Trophoblast cell (in vitro differentiated cells and primary cell): ENCODE measurements at regions not wholly inside any gene's neighbourhood (a gene's known extent, or its start where the extent isn't known, plus 50 kb on each side); places are given as distances from the start of the nearest gene placed in this dataset.

Experiments
- DNase-seq, 2 donors: peaks; one replicate each; pipeline ENCODE4 v3.0.0-alpha.2; 2016
- H2AFZ ChIP-seq: 2 replicates; pipeline ENCODE4 v1.6.1; 2013; ENCODE audit warnings: low read length, moderate library complexity, mild to moderate bottlenecking; ENCODE audit not compliant: insufficient read depth, poor library complexity
- H2AK5ac ChIP-seq: 2 replicates; pipeline ENCODE4 v1.6.1; 2013; ENCODE audit warnings: mild to moderate bottlenecking, low read length
- H2BK120ac ChIP-seq: 2 replicates; pipeline ENCODE4 v1.6.1; 2013; ENCODE audit warnings: low read length, mild to moderate bottlenecking, moderate library complexity; ENCODE audit not compliant: insufficient read depth, poor library complexity
- H2BK12ac ChIP-seq: 2 replicates; pipeline ENCODE4 v1.6.1; 2013; ENCODE audit warnings: mild to moderate bottlenecking, low read length, moderate library complexity
- H2BK5ac ChIP-seq: 2 replicates; pipeline ENCODE4 v1.6.1; 2013; ENCODE audit warnings: low read length, low read depth, moderate library complexity, mild to moderate bottlenecking; ENCODE audit not compliant: poor library complexity
- H3K14ac ChIP-seq: 2 replicates; pipeline ENCODE4 v1.6.1; 2013; ENCODE audit warnings: mild to moderate bottlenecking, low read length
- H3K18ac ChIP-seq: 2 replicates; pipeline ENCODE4 v1.6.1; 2013; ENCODE audit warnings: mild to moderate bottlenecking, low read length
- H3K23ac ChIP-seq: 2 replicates; pipeline ENCODE4 v1.6.1; 2013; ENCODE audit warnings: low read length
- H3K27ac ChIP-seq: 2 replicates; pipeline ENCODE4 v1.5.1; 2013; ENCODE audit warnings: low read depth, mild to moderate bottlenecking, inconsistent platforms, low read length, moderate library complexity
- H3K27me3 ChIP-seq: 2 replicates; pipeline ENCODE4 v1.6.1; 2013; ENCODE audit warnings: inconsistent platforms, mild to moderate bottlenecking, low read length, moderate library complexity; ENCODE audit not compliant: insufficient read depth
- H3K36me3 ChIP-seq, 2 experiments: 1 replicate in 1 of 2; 2 replicates in 1 of 2; pipeline ENCODE4 v1.6.1; 2013; ENCODE audit warnings: low read length in 2 of 2, mild to moderate bottlenecking in 2 of 2, moderate library complexity in 1 of 2; ENCODE audit not compliant: insufficient read depth in 2 of 2, control insufficient read depth in 1 of 2
- H3K4ac ChIP-seq: 2 replicates; pipeline ENCODE4 v1.6.1; 2013; ENCODE audit warnings: low read depth, mild to moderate bottlenecking, low read length, moderate library complexity
- H3K4me1 ChIP-seq, 2 experiments: 1 replicate in 1 of 2; 2 replicates in 1 of 2; pipeline ENCODE4 v1.6.1; 2013; ENCODE audit warnings: low read length in 2 of 2, mild to moderate bottlenecking in 2 of 2, moderate library complexity in 1 of 2; ENCODE audit not compliant: insufficient read depth in 2 of 2, control insufficient read depth in 1 of 2
- H3K4me2 ChIP-seq: 2 replicates; pipeline ENCODE4 v1.6.1; 2013; ENCODE audit warnings: inconsistent platforms, mild to moderate bottlenecking, low read length, moderate library complexity
- H3K4me3 ChIP-seq: 2 replicates; pipeline ENCODE4 v1.5.1; 2013; ENCODE audit warnings: mild to moderate bottlenecking, low read depth, low read length, inconsistent platforms
- H3K79me1 ChIP-seq: one replicate; pipeline ENCODE4 v1.6.1; 2013; ENCODE audit warnings: low read length
- H3K79me2 ChIP-seq: 2 replicates; pipeline ENCODE4 v1.6.1; 2013; ENCODE audit warnings: low read length, mild to moderate bottlenecking; ENCODE audit not compliant: control insufficient read depth, insufficient read depth, poor library complexity
- H3K9ac ChIP-seq: 2 replicates; pipeline ENCODE4 v1.6.1; 2013; ENCODE audit warnings: mild to moderate bottlenecking, low read length
- H3K9me3 ChIP-seq: 2 replicates; pipeline ENCODE4 v1.6.1; 2013; ENCODE audit warnings: low read depth, mild to moderate bottlenecking, control low read depth, inconsistent platforms, low read length; ENCODE audit not compliant: insufficient read depth
- H4K12ac ChIP-seq: 2 replicates; pipeline ENCODE4 v1.6.1; 2013; ENCODE audit warnings: low read depth, mild to moderate bottlenecking, low read length, moderate library complexity
- H4K8ac ChIP-seq: 2 replicates; pipeline ENCODE4 v1.6.1; 2013; ENCODE audit warnings: low read depth, mild to moderate bottlenecking, low read length, moderate library complexity
- H4K91ac ChIP-seq: one replicate; pipeline ENCODE4 v1.6.1; 2013; ENCODE audit warnings: low read depth, mild to moderate bottlenecking, low read length, moderate library complexity
- WGBS: extraction: QIAGEN DNeasy Blood & Tissue Kit; methylation state at CpG from one replicate; pipeline ENCODE4 v1.1.7; 2013; ENCODE audit warnings: missing lambda C conversion rate; ENCODE audit not compliant: insufficient read length, insufficient coverage; ENCODE audit errors: extremely low coverage; 5-methylcytosine and 5-hydroxymethylcytosine counted together

DNA sequence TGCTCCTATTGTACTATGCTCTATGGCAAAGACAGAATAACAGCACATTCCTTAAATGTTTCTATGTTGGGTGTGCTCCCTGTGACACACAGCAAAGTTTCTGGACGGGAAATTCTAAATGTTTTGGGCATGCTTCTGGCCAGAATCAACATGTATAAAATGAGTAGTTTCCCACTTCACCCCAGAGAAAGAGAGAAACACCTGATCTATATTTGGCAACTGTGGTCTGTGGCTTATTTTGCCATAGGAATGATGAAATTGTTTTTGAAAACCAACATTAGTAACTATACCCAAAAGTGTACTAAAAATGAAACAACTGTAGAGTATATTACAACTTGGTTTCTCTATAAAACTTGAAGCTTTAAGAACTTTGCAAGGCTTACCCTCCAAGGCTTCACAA is 89.1 kb downstream of the RAD51AP2 start:
- Histone ChIP-seq H3K79me2 (no peaks in the 10 kb centered on the region), H4K91ac (no peak overlapping the region), H4K12ac (no peak overlapping the region), H3K9ac (no peak overlapping the region), H3K36me3 (no peaks in the 10 kb centered on the region), H3K23ac (no peak overlapping the region), H2AK5ac (no peak overlapping the region), H2BK120ac (no peak overlapping the region), H3K27ac (no peak overlapping the region), H3K79me1 (no peaks in the 10 kb centered on the region), H4K8ac (no peak overlapping the region), H2BK5ac (no peak overlapping the region), H2BK12ac (no peak overlapping the region), H3K9me3 (no peaks in the 10 kb centered on the region), H3K14ac (no peak overlapping the region), H3K18ac (no peak overlapping the region), H3K27me3 (no peaks in the 10 kb centered on the region), H2AFZ (no peak overlapping the region), H3K4me2 (no peak overlapping the region), H3K4me3 (no peak overlapping the region), H3K4me1 (no peaks in the 10 kb centered on the region), H3K4ac (no peak overlapping the region)
- no CpG with 5 or more reads among the region's 1 CpG for WGBS
- DNase-seq, result peak in 1 of 2 donors; percentile 27

DNA sequence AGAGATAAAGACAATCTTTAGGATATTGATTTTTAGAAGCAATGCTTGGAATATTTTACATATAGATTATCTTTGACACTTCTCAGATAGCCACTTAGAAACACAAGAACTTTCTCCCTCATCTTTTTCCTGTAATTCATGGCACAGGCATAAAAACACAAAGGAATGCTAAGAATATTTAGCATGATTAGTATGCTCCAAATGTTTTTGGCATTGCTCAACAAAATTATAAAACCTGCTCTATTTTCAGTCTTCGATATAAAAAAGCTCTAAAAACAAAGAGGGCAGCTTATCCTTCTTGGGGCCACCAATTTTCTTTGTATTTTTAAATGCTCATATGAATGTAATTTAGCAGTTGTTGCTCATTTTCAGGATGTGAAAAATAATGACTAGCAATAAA is 90.8 kb downstream of the RAD51AP2 start:
- Histone ChIP-seq H4K8ac (no peak overlapping the region), H3K18ac (no peak overlapping the region), H3K4ac (no peak overlapping the region), H3K9ac (no peak overlapping the region), H3K36me3 (no peaks in the 10 kb centered on the region), H3K14ac (no peak overlapping the region), H3K79me2 (no peaks in the 10 kb centered on the region), H2BK5ac (no peak overlapping the region), H4K91ac (no peak overlapping the region), H3K4me3 (no peak overlapping the region), H3K9me3 (no peaks in the 10 kb centered on the region), H3K4me1 (no peaks in the 10 kb centered on the region), H3K4me2 (no peak overlapping the region), H3K27me3 (no peaks in the 10 kb centered on the region), H3K27ac (no peak overlapping the region), H4K12ac (no peak overlapping the region), H2BK120ac (no peak overlapping the region), H2AK5ac (no peak overlapping the region), H3K23ac (no peak overlapping the region), H2BK12ac (no peak overlapping the region), H2AFZ (no peak overlapping the region), H3K79me1 (no peaks in the 10 kb centered on the region)
- DNase-seq, result no peak
- WGBS, result no CpG with 5 or more reads among the region's 1 CpG

DNA sequence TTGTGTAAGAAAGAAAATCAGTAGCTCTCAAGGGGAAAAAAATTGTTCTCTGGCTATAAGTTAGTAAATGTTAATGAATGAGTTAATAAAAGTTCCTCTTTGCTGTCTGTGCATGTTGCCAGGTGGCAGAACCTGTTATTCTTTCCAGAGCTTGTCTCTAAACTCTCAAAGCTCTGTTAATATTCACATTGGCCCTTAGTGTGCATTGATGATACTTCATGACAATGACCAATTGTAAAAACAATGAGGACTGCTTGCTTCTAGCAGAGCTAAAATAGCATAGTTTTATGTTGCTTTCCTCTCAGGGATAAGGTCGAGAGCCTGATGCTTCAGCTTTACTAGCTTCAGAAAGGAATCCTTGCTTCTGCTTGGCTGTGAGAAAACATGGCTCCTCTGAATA is 91.5 kb downstream of the RAD51AP2 start:
- WGBS, result no CpG with 5 or more reads among the region's 1 CpG
- Histone ChIP-seq H3K18ac (no peak overlapping the region), H3K9ac (no peak overlapping the region), H2BK120ac (no peak overlapping the region), H3K4ac (no peak overlapping the region), H4K12ac (no peak overlapping the region), H3K4me3 (no peak overlapping the region), H4K91ac (no peak overlapping the region), H3K27me3 (no peaks in the 10 kb centered on the region), H3K23ac (no peak overlapping the region), H2AFZ (no peak overlapping the region), H4K8ac (no peak overlapping the region), H3K4me2 (no peak overlapping the region), H3K14ac (no peak overlapping the region), H2BK5ac (no peak overlapping the region), H3K4me1 (no peaks in the 10 kb centered on the region), H3K9me3 (no peaks in the 10 kb centered on the region), H3K27ac (no peak overlapping the region), H2BK12ac (no peak overlapping the region), H3K79me1 (no peaks in the 10 kb centered on the region), H2AK5ac (no peak overlapping the region), H3K79me2 (no peaks in the 10 kb centered on the region), H3K36me3 (no peaks in the 10 kb centered on the region)
- no peak for DNase-seq

DNA sequence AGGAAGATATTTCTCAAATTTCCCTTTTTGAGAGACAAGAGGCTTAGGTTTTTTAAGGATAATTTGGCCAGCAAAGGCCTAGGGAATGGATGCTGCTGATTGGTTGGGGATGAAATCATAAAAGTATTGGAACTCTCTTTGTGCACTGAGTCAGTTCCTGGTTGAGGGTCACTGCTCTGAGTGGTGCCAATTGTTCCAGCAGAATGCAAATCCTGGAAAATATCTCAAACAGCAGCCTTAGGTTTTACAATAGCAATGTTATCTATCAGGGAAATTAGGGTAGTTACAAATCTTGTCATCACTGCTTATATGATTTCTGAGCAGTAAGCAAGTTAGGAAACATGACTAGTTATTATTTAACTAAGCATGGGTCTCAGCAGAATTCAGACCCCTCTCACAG is 96.2 kb downstream of the RAD51AP2 start:
- Histone ChIP-seq H3K9me3 (no peaks in the 10 kb centered on the region), H3K4me2 (no peak overlapping the region), H3K4me3 (no peak overlapping the region), H3K4me1 (no peaks in the 10 kb centered on the region), H2AFZ (no peak overlapping the region), H3K36me3 (no peaks in the 10 kb centered on the region), H3K23ac (no peak overlapping the region), H3K4ac (no peak overlapping the region), H2BK12ac (no peak overlapping the region), H3K14ac (no peak overlapping the region), H2BK5ac (no peak overlapping the region), H3K79me1 (no peaks in the 10 kb centered on the region), H4K91ac (no peak overlapping the region), H4K12ac (no peak overlapping the region), H4K8ac (no peak overlapping the region), H3K18ac (no peak overlapping the region), H2AK5ac (no peak overlapping the region), H3K27me3 (no peaks in the 10 kb centered on the region), H3K79me2 (no peaks in the 10 kb centered on the region), H2BK120ac (no peak overlapping the region), H3K27ac (no peak overlapping the region), H3K9ac (no peak overlapping the region)
- no peak for DNase-seq
